ENCODE measurements at regions not wholly inside any gene's neighbourhood (a gene's known extent, or its start where the extent isn't known, plus 50 kb on each side); places are given as distances from the start of the nearest gene placed in this dataset.

- TF ChIP-seq, protein P1, sequence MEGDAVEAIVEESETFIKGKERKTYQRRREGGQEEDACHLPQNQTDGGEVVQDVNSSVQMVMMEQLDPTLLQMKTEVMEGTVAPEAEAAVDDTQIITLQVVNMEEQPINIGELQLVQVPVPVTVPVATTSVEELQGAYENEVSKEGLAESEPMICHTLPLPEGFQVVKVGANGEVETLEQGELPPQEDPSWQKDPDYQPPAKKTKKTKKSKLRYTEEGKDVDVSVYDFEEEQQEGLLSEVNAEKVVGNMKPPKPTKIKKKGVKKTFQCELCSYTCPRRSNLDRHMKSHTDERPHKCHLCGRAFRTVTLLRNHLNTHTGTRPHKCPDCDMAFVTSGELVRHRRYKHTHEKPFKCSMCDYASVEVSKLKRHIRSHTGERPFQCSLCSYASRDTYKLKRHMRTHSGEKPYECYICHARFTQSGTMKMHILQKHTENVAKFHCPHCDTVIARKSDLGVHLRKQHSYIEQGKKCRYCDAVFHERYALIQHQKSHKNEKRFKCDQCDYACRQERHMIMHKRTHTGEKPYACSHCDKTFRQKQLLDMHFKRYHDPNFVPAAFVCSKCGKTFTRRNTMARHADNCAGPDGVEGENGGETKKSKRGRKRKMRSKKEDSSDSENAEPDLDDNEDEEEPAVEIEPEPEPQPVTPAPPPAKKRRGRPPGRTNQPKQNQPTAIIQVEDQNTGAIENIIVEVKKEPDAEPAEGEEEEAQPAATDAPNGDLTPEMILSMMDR (conservative IDR thresholded peaks at IDR 0.05; ENCODE audit: low read length) = no peak
- no peak for TF ChIP-seq EZH2phosphoT487 (IDR thresholded peaks at IDR 0.05; ENCODE audit: borderline replicate concordance)
Observed at GRCh38 chr10:33015761-33016547, 57.9 kb upstream of the ITGB1 start.

All from Loucy (cell line).